ENCODE measurements at regions not wholly inside any gene's neighbourhood (a gene's known extent, or its start where the extent isn't known, plus 50 kb on each side); places are given as distances from the start of the nearest gene placed in this dataset.

DNA sequence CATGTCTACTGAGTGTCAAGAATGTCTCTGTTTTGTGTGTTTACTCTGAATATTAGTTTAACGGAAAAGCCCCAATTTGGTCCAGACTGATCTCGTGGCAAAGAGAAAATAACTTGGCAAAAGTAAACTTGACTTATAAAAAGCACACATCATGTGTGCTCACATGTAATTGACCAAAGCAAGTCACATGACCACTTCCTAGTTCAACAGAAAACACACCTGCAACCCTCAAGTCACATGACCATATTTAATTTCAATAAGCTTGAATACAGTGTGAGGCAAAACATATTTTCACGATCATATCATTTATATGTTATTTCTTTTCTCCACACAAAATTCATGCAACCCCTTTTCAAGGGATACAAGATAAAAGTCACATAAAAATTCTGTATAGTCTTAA is 662.4 kb downstream of the SLITRK1 start:
- BruUV-seq (replicated peaks), result no TSS peak
- no peaks in the 10 kb centered on the region for H3K36me3 ChIP-seq (ENCODE audit: control insufficient read depth in 2 of 2, extremely low read depth in 1 of 2, insufficient read depth in 2 of 2, low read length in 2 of 2)
- dilution Hi-C loops (cut with MboI; ENCODE audit: extremely low pct_ligation_motif_present, low sequenced_read_pairs) (no loop called here), intact Hi-C loops (cut with micrococcal nuclease) (no loop called here)
- H3K4me1 ChIP-seq (ENCODE audit: control insufficient read depth, extremely low read depth, insufficient read depth, low read length), result no peaks in the 10 kb centered on the region
- no peaks in the 10 kb centered on the region for H3K27me3 ChIP-seq (ENCODE audit: control insufficient read depth in 2 of 2, insufficient read depth in 2 of 2, low read length in 2 of 2)
- no peaks in the 10 kb centered on the region for H4K20me1 ChIP-seq (replicated peaks; ENCODE audit: control insufficient read depth, extremely low read depth, insufficient read depth, low read length)
- no peak overlapping the region for H3K4me3 ChIP-seq (replicated peaks in 1 of 3; ENCODE audit: insufficient read depth in 1 of 3, low read depth in 1 of 3, low read length in 3 of 3)
- TF ChIP-seq FOS (IDR thresholded peaks at IDR 0.05; ENCODE audit: borderline replicate concordance, insufficient read depth, low read length) (no peak), EZH2 (IDR thresholded peaks at IDR 0.05; ENCODE audit: borderline replicate concordance, low read depth, low read length, severe bottlenecking) (no peak), MYC (IDR thresholded peaks at IDR 0.05; ENCODE audit: low read depth, low read length) (no peak), POLR2A (IDR thresholded peaks at IDR 0.05; ENCODE audit: low read depth, low read length) (no peak), GATA2 (IDR thresholded peaks at IDR 0.05; ENCODE audit: insufficient read depth, insufficient read length, low read depth, low read length) (no peak), JUN (IDR thresholded peaks at IDR 0.05; ENCODE audit: borderline replicate concordance, insufficient read depth, insufficient read length, low read depth) (no peak), POLR2AphosphoS5 (IDR thresholded peaks at IDR 0.05; ENCODE audit: insufficient read depth, low read depth, low read length) (no peak)
- TF ChIP-seq, protein P1, sequence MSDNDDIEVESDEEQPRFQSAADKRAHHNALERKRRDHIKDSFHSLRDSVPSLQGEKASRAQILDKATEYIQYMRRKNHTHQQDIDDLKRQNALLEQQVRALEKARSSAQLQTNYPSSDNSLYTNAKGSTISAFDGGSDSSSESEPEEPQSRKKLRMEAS (IDR thresholded peaks at IDR 0.05; ENCODE audit: insufficient read depth, insufficient read length), result no peak
- TF ChIP-seq, protein P2, sequence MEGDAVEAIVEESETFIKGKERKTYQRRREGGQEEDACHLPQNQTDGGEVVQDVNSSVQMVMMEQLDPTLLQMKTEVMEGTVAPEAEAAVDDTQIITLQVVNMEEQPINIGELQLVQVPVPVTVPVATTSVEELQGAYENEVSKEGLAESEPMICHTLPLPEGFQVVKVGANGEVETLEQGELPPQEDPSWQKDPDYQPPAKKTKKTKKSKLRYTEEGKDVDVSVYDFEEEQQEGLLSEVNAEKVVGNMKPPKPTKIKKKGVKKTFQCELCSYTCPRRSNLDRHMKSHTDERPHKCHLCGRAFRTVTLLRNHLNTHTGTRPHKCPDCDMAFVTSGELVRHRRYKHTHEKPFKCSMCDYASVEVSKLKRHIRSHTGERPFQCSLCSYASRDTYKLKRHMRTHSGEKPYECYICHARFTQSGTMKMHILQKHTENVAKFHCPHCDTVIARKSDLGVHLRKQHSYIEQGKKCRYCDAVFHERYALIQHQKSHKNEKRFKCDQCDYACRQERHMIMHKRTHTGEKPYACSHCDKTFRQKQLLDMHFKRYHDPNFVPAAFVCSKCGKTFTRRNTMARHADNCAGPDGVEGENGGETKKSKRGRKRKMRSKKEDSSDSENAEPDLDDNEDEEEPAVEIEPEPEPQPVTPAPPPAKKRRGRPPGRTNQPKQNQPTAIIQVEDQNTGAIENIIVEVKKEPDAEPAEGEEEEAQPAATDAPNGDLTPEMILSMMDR (IDR thresholded peaks at IDR 0.05; ENCODE audit: extremely low read depth in 1 of 2, insufficient read depth in 1 of 2, low read depth in 1 of 2, low read length in 2 of 2), result no peak
- no peak for FAIRE-seq
- H3K79me2 ChIP-seq (ENCODE audit: control insufficient read depth, insufficient read depth, low read length), result no peaks in the 10 kb centered on the region
- no peaks in the 10 kb centered on the region for H3K9me1 ChIP-seq (replicated peaks; ENCODE audit: control insufficient read depth, extremely low read depth, insufficient read depth, low read length)
- H3K4me2 ChIP-seq (ENCODE audit: insufficient read depth, low read length), result no peak overlapping the region
- DNase-seq (ENCODE audit: low read depth, low spot score), result no peak
- peaks cover 4% of the 10 kb centered on the region for H3K9me3 ChIP-seq (replicated peaks; ENCODE audit: control insufficient read depth, insufficient read depth, low read length)
- no peak overlapping the region for H3K27ac ChIP-seq (ENCODE audit: insufficient read depth, low read depth, low read length)
- POLR2A ChIA-PET, result no interaction called here
- no peak overlapping the region for H2AFZ ChIP-seq (ENCODE audit: low read depth, low read length)
- CTCF ChIA-PET, result no interaction called here
- H3K9ac ChIP-seq (replicated peaks; ENCODE audit: extremely low read depth, insufficient read depth, low read length), result no peak overlapping the region

Data from endothelial cell of umbilical vein (primary cell).